Endometrial microvascular endothelial cells (primary cell): ENCODE measurements at regions not wholly inside any gene's neighbourhood (a gene's known extent, or its start where the extent isn't known, plus 50 kb on each side); places are given as distances from the start of the nearest gene placed in this dataset.

Experiments
- in situ Hi-C: cut with HindIII; loops from 2 replicates; pipeline ENCODE4 v1.10.0; 2017; ENCODE audit warnings: low sequenced_read_pairs, low pct_unique_long_range_greater_than_20kb; ENCODE audit errors: inconsistent ontology term

DNA sequence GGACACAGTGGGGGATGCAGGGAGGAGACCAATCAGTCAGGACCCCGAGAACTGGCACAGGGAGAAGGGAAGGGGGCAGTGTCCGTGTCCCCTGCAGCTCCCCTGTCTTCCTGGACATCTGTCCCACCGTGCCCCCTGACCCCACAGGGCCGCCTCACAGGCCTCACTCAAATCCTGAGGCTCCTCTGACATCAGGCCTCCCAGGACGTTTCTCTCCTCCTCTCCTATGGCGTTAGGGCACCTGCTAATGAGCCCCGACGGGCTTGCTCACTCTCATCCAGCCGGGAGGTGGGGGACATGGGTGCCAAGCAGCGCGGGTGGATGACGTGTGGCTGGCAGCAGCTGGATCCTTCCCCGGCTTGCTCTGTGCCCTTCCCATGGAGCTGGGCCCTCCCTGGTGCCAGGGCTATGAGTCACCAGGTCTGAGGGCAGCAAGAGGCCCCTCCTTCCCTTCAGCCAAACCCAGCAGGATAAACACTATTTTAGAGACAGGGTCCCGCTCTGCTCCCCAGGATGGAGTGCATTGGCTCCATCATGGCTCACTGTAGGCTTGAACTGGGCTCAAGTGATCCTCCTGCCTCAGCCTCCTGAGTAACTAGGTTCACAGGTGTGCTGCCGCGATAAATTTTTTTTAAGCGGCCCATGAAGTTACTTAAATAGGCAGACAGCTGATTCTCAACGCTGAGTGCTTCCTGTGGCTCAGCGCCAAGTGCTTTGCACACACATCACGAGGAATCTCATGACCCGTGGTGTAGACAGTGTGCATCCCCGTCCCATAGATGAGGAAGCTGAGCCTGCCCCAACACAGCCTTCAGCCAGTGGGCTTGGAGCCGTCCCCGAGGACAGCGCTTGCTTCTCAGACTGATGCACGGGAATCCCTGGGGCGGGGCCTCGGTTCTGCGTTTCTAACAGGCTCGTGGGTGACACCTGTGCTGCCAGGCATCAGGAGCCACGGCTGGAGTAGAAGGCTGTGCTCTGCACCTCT is 64.5 kb upstream of the HDAC4 start:
- in situ Hi-C loops, result no loop called here

DNA sequence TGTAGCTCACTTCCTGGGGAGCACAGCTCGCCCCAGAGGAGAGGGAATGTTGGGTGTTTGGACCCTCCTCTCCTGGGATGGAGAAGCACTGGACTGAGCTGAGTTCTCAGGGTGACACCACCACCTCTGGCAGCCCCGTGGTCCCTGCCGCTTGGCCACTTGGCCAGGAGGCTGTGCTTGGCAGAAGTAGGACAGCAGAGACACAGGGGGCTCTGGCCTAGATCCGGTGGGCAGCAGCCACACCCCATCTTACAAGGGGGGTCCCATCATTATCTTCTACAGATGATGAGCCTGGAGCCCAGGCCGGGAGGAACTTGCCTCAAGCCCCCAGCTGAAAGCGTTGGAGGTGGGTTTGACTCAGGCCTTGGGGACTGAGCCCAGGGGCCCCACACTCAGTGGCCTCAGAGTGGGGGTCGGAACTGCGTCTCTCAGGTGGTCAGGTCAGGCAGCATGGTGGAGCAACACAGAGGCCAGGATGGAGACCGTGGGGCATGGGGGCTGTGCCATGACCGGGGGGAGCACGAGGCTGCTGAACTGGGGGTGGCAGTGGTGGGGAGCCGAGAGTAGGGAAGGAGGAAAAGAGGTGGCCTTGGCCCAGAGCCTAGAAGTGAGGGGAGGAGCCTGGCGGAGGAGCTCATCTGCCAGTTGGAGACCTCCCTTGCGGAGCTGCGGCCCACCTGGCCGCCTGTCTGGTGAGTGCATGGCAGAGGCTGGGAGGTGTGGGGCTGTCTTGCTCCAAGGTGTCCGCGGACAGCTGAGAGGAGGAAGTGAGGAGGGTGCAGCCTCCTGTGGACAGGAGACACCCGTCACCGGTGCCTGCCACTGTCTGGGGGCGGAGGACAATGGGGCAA is 63.6 kb upstream of the HDAC4 start:
- in situ Hi-C loops, result no loop called here

DNA sequence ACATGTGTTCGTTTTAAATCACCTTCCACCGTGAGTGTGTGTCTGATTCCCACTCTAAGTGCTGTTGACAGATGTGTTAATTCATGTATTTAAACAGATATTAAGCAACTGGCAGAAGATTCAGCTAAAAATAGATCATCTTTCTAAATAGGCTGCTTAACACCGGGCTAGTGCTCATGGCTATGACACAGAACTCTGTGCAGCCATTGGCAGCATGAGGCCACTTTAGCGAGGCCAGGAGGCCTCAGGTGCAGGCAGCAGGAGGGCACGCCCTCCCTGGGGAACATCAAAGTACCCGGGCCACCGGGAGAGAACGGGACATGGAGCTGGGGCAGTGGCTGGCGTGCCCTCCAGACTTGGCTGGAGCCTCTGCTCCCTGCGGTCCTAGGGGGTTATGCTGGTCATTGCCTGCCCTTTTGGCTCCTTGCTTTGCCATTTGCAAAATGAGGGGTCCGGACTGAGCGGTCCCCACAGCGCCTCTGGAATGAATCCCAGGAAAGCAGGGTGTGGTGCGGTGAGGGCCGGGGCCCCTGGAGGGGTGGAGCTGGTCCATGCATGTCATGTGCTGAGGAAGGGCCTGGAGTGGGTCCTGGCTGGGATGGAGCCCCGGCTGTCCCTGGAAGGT is 62.8 kb upstream of the HDAC4 start:
- in situ Hi-C loops, result no loop called here

DNA sequence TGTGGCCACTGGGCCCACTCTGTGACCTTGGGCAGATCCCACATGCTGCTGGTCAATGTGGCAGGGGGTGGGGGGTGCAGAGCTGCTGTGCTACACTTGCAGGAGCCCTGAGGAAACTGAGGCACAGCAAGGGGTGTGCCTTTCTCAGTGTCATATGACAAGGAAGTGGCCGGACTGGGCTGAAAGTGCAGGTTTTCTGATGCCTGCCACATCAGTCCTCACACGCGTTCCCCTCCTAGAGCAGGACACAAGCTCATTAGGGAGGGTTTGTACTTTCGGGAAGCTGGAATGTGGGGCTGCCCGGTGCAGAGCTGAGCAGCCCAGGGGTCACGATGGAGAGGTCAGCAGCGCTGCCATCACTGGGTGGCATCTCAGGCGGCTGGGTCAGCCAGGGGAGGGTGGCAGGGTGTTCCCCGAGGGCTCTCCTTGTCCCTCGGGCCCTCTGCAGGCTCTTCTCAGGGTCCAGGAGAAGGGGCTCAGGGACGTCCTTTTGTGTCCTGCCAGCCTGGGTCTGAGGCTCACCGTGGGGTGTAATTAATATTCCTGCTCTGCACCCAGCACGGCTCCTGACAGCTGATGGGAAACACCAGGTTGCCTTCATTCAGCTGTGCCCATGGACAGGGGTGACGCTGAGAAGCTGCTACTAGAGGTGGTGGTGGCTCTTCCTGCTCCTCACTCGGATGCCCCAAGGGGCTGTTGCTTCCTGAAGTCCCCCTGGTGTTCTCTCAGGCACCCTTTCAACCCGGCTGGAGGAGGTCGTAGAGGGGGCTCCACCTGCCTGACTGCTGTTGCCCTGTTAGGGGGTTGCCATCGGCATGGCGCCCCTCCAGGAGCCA is 62.1 kb upstream of the HDAC4 start:
- in situ Hi-C loops, result no loop called here

DNA sequence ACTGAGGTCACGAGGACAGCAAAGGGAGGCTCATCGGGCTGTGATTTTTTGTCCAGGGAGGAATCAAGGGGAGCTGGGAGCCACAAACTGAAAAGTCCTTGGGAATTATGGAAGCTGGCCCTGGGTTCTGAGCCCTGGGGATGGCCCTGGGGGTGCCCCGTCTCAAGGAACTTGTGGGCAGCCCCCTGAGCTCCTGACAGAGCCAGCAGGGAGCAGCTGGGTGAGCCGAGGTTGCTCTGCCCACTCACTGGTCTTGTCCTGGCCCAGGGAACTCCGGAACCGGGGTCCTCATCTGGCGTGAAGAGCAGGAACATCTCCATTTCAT is 61.3 kb upstream of the HDAC4 start:
- in situ Hi-C loops, result no loop called here

DNA sequence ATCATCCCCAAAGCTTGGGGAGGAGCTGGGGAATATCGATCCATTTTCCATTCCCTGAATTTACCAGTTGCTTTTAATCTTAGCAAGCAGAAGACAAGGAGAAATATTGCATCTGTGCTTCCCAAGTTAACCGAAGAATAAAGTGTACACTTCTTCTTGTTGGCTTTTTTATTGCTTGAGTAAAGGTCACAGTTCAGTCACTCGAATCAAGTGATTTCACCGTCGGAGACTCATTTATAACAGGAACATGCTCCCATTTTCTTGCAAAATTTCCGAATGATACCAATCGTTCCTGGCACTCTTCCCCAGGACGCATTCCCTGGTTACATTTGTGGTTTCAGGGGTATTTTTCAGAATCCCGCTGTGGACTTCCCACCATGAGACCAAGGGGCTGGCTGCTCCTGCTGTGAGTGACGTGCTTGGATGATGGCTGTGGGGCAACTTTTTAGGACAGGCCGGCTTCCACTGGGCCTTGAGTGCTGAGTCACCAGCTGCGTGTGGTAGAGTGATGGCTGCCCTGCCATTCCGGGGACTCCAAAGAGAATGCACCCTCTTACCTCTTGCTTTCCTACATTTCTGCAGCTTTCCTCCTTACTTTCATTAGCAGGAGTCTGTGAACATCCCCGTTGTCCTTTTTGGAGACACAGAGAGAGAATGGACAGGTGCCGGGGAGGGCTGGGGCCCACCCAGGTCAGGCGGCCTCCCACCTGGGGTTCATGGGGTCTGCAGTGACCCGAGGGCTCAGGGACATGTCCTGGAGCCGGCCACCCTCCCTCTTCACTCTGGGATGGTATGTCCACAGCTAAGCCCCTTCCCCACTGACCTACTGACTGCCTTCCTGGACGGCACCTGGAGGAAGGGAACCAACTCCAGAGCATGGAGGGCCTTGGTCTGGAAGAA is 60.7 kb upstream of the HDAC4 start:
- in situ Hi-C loops, result no loop called here

DNA sequence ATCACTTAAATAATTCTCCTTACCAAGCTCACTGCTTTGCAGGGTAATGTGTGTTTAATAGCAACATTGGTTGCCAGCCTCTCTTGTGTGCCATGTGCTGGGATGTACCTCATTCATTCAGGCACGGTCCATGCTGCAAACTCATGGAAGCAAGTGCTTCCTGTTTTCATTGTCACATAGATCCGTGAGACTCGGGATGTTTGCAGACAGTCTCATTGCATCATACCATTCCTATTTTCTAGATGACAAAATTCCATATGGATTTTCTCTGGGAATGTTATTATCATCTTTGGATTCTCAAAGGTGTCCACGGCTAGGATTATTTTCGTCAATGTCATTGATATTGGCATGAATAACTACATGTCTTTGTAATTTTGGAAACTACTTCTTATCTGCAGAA is 60.0 kb upstream of the HDAC4 start:
- in situ Hi-C loops, result no loop called here

DNA sequence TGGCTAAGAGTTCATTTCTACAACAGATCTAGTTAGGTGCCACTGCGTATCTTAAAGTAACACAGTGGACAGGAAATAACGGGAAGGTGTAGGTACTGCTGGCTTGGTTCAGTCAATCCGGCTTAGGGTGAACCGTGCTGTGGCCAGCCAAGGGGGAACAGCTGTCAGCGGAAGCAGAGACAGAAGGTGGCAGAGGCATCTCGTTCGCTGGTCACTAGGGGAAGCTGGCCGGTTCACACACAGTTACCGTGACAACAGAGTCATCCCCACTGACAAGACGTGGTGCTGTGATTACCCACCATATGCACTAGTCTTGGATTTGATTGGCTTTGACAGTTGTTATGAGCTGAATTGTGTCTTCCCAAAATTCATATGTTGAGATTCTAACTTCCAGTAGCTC is 58.8 kb upstream of the HDAC4 start:
- in situ Hi-C loops, result no loop called here

DNA sequence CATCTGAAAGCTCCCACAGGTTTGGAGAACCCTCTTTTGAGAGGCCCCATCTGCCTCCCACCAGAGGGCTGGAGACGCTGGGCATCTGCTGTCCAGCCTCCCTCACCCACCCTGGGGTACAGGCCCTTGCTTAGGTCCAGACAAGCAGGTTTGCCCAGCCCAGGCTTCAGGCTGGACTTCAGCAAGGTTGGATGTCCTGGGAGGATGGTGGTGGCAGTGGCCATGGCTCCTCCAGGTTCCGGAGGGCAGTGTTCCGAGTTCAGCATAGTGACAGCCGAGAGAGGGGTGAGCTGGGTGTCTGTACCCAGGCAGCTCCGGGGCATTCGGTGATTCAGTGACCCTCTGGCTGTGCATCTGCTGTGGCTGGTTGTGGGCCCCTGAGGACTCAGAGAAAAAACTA is 58.2 kb upstream of the HDAC4 start:
- in situ Hi-C loops, result no loop called here

DNA sequence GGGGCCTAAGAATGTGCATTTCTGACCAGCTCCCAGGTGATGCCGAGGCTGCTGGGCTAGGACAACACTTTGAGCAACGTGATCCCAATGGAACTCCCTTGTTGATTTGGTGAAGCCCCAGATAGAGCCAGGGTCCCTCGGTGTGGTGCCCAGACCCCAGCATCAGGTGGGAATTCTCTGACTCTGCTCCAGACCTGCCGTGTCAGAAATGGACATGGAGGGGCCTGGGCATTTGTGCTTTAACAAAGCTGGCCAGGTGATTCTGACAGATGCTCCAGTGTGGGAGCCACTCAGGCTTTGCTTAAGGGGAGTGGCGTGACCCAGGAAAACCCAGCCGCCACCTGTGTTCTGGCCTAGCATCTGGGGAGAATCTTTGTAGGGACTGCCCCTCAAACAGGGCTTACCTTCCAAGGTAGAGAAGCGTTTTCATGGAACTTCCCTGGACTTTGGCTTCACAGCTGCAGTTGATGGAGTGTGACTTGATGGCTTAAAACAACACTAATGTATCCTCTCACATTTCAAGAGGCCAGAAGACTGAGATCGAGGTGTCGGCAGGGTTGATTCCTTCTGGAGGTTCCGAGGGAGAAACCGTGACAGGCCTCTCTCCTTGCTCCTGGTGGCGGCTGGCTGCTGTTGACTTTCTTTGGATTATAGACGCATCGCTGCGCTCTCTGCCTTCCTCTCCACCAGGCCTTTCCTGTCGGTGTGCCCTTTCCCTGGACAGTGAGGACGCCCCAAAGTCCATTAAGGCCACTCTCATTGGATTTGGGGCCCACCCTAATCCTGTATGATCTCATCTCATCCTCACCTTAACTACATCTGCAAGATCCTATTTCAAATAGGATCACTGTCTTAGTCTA is 57.0 kb upstream of the HDAC4 start:
- in situ Hi-C loops, result no loop called here

DNA sequence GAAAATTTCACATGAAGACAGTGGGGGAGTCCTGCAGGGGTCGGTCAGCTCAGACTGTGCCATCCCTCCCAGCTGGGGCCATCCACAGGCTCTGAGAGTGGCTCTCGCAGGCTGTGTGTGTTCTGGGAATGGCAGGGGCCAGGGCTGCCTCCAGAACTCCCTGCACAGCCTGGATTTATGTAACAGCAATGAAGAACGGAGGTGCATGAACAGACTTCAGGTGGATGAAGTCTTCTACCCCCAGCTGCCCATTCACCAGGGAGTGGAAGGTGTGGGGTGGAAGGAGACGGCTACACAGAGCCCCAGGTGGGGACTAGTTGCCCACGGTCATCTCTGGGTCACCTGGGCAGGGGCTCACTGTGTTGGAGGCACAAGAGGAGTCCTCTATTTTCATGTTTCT is 56.1 kb upstream of the HDAC4 start:
- in situ Hi-C loops, result no loop called here

DNA sequence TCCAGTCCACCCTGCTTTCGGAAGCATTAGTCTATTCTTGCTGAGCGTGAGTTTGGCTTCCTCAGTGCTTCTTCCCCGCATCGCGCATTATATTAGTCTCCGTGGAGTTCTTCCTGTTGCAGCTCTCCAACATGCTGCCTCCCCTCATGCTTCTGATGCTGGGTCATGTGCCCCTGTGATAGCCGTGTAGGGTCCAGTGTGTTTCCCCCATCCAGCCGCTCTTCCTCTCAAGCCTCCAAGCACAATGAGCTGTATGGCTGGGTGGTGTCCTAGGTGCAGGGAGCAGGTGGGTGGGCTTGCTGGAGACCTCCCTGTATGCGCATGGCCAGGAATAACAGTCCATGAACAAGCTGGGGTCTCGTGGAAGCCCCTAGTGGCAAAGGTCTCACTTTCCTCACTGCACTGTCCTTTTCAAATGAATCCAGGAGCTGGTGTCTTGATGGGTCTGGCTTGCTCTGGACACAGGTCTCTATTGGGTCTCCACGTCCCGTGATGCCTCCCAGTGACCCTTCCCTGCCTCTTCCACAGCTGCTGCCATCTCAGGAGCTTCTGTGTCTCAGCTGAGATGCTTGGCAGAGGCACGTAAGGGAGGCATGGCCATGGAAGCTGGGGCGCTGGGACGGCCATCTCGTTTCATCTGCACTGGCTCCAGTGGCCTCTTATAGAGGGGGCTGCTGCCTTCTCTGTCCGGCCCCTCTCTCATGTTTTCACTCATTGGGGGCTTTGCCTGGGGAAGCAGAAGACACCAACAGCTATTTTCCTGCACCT is 54.8 kb upstream of the HDAC4 start:
- in situ Hi-C loops, result no loop called here

DNA sequence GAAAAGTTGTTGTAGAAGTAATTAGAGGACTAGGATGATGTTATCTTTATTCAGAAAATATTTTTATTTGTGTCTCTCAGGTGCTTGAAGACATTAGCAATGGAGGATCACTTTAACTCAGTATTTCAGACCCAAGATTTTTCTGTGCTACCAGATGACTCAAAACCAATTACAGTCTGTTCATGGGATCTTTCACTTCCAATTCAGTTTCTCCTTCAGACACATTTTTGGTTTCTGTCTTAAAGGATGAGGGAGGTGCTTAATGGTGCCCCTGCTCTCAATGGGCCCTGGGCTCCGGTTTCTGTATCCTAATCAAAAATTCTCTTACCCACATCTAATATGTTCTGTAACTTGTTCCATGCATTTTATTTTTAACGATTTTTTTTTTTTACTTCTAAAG is 53.7 kb upstream of the HDAC4 start:
- in situ Hi-C loops, result no loop called here
